Pulmonary artery endothelial cell (primary cell): ENCODE measurements at regions not wholly inside any gene's neighbourhood (a gene's known extent, or its start where the extent isn't known, plus 50 kb on each side); places are given as distances from the start of the nearest gene placed in this dataset.
"Not testable (repeated sequence)": the region's sequence is repeated elsewhere in the genome, so short reads cannot be mapped to it uniquely, and the experiment has no call there.

Experiments
- DNase-seq: peaks from one replicate; pipeline ENCODE4 v3.0.0-alpha.2; 2011; ENCODE audit warnings: low read depth, low spot score

DNA sequence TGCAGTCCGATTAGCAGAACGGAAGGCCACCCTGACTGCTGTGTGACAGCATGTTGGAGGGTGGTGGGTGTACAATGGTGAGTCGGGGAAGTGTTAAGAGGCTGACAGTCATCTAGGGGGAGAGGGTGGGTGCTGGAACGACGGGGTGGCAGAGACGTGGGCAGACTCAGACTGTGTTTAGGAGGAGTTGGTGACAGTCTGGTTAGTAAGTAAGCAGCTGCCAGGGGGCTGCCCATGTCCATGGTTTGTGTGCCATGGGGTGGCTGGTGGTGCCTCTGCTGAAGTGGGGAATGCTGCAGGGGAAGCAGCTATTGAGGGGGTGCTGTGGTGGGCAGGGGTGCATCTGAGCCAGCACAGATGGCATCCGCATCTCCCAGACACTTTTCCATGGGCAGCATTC is 51.3 kb upstream of the BOD1 start:
- DNase-seq, result no peak

DNA sequence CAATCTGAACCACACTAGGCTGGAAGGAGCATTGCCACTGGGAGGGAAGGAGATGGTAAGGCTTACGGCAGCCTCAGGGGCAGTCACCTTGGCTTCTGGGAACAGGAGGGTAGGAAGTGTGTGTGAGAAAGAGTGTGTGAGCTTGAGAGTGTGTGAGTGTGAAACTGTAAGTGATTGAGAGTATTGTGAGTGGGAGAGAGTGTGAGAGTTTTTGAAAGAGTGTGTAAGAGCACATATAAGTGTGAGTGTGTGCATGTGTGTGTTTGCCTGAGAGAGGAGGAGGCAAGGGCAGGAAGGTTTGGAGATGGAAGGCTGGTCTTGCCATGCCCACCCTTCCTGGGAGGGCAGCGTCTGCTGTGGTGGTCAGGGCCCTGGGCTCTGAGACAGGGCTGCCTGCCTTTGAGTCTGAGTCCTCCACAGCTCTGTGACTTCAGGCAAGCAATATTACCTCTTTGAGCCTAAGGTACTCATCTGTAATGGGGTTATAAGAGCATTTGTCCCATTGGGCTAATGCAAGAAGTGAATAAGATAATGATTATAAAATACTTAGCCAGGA is 51.9 kb upstream of the BOD1 start:
- no peak for DNase-seq

DNA sequence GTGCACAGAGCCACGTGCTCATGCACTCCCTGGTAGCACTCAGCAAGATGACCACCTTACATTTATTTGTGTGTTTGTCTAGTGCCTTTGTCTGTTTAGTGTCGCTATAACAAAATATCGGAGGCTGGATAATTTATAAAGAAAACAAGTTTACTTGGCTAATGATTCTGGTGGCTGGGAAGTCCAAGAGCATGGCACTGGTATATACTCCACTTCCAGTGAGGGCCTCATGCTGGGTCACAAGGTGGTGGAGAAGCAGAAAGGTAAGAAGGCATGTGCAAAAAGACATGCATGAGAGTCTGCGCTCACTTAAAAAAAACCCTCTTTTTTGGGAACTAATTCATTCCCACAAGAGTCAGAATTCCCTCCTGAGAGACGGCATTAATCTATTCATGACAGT is 52.5 kb upstream of the BOD1 start:
- no peak for DNase-seq

DNA sequence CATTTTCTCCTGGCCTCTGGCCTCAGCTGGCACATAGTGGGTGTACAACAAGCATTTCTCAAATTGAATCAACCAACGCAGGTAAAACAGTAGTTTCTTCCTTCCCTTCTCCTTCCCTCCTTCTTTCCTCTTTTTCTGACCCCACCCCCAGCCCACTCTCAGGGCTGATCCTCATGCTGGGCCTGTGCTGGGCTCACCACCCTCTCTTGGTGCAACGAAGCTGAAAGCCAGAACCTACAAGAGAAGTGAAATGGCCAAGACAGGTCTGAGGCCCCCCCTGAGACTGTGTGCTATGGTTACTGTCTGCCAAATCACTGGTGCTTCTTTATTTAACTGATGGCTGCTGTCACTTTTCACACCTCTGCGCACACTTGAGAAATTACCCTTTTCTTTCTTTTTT is 53.0 kb upstream of the BOD1 start:
- DNase-seq, result no peak

DNA sequence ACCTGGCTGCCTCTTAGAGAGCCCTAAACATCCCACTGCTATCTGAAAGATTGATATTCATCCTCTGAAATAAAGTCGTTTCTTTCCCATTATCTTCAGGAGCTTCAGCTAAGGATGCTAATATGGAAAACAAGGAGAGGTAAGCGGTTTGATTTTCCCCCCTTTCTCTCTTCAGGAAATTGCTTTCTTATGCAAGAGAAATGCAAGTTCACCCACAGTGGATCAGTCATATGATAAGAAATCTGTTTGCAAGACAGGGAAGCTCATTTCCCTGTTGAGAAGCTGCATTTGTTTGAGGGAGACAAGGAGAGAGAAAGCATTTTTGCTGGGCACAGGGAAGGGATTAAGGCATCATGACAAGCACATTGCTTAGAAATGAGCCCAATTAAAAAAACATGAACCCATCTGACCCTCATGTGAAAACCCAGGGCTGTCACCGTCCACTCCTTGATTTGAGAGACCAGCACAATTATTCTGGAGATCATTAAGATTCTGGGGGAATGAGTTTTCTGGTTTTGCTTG is 53.7 kb upstream of the BOD1 start:
- DNase-seq, result no peak

DNA sequence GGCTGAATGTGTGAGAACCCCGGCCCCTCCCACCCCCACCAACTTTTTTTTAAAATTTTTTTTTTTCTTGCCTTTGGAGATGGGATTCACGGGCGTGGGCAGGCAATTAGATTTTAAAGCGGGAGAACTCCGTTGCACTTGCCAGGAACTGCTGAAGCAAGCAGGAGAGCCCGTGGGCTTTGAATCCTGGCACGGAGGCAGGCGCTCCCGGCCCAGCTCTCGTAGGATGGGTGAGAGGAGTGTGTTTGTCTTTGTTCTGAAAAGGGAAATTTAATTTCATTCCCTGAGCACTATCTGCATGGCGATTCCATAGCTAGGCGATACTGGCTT is 54.3 kb upstream of the BOD1 start:
- DNase-seq, result no peak

DNA sequence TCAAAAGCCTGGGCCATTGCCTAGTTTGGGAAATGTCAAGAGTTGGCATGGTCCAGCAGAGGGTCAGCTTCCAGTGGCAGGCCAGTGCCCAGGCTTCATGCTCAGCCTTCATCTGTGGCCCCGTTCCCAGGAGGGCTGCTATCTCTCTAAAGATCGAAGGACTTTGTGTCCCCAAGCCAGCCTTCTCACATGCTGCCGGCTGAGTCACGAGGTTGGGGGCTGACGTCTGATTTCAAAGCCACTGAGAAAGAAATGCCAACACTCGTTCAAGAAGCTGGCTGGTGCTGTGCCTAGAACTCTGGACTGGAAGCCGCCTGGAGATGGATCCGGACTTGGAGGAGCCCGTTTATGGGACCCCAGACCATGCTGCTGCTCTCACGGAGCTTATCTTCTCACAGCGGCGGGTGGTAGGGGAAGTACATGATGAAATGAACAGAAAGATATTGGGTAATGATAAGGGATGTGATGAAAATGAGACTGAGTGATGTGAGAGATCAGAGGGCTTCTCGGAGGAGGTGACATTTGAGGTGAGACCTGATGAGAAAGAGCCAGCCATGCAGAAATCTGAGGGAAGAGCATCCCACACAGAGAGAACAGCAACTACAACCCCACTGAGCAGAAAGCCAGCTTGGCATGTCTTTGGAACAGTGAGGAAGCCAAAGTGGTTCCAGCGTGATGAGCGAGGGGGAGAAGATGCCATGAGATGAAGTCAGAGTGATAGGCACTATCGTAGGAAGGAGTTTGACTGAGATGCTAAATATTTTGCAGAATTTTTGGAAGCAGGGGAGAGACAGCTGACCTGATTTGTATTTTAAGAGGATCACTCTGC is 54.9 kb upstream of the BOD1 start:
- DNase-seq, result no peak

DNA sequence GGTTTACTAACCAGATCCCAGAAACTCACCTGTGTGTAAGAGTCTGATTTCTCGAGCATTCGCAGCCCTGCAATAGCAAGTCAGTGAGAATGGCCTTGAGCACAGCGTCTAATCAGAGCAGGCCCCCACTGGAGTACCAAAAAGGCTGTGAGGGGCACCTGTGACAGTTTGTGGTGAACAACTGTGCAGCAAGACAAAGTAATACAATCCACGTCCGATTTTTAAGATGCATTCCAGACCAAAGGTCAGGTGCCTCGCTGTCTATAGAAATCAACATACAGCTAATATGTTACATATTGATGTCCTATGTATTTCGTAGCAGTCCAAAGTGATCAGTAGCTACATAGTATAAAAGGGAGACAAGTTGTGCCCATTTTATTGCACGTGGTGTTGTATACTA is 55.7 kb upstream of the BOD1 start:
- DNase-seq, result no peak

DNA sequence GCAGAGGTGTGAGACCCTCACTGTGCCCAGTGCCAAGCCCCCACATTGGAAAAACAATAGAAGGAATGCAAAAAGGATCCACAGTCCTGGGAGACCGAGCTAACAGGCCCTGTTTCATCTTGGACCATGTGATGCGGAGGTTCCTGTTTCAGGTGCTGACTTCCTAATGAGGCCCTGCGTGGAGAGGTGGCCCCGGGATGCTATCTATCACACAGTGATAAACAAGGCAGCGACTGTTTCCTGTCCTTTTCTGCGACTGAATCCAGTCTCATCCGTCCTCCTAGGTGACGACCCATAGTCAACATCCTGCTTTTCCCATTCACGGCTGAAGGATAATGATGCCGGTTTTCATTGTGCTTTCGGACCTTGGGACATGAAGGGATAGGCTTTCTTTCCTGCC is 56.4 kb upstream of the BOD1 start:
- DNase-seq, result no peak

DNA sequence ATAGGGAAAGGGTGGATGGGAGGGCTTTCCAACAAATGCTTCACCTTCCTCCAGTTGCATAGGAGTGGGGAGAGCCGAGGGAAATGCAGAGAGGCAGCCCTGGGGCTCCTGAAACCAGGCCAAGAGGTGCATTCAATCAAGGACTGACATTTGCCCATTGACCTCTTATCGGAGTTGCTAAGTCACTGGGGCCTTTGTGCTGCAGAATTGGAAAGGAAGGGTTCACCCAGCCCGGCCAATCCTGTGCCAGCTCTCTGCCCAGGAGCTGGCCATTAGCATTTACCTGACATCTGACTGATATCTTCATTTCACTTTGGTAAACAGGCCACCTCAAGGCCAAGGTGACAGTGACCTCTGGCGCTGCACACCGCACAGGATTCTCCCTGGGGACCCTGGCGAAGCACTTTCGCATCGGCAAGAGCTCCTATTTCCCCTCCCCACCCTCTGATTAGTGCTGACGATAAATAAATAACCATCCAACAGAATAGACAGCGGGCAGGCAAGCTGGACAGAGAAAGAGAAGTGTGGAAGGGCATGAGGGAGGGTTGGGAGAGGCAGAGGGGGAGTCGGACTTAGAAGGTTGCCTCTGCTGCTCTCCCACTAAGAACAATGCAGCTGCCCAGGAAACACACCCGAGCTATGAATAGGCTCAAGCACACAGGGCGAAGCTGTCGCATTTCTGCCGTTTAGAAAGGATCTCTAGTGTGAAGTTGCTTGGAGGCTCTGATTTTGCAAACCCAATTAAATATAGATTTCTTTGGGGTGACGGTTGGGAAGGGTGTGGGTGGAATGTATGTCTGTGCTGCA is 57.0 kb upstream of the BOD1 start:
- DNase-seq, result no peak

DNA sequence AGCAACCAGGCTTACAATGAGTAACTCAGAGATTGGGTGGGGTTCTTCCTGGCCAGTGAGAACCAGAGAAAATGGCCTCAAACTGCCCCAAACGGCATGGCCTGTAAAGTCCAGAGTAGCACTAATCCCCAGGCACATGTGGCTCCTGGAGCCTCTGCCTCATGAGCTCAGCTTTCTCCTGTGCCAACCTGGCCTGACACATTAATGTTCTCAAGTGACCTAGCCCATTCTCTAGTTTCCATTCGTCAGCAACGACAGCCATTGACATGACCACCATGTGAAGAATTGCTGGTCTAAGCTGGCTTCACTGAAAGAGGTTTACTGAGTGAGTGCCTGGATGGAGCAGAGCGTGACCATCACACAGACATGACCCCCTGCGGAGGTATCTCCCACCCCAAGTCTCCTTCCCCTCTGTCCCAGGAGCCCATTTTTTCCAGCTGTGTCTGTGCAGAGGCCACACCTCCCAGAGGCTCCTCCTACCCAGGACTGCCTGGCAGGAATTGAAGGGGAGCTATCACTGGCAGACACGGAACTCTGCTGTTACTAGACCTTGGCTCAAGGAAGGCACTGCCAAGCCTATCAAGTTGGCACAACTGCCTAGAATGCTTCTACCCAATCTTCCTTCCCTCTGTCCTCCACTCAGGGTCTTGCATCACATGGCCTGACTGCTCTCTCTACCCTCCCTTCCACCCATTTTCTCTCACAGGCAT is 59.0 kb upstream of the BOD1 start:
- no peak for DNase-seq

DNA sequence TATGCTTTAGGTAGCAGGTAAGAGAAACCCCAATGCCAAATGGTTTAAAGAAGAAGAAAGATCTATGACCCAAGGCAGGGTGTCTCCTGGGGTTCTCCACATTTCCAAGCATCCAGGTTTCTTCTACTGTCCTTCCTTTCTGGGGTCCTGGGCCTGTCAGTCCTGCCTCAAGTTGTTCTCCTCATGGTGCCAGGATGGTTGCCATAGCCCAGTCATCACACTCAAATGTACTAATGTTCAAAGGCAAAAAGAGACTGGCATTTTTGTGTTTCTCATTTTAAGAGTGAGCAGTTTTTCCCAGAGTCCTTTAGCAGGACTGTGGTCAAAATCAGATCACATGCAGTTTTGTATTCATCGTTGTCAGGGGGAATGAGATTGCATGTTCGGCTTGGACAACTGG is 59.9 kb upstream of the BOD1 start:
- DNase-seq, result no peak

DNA sequence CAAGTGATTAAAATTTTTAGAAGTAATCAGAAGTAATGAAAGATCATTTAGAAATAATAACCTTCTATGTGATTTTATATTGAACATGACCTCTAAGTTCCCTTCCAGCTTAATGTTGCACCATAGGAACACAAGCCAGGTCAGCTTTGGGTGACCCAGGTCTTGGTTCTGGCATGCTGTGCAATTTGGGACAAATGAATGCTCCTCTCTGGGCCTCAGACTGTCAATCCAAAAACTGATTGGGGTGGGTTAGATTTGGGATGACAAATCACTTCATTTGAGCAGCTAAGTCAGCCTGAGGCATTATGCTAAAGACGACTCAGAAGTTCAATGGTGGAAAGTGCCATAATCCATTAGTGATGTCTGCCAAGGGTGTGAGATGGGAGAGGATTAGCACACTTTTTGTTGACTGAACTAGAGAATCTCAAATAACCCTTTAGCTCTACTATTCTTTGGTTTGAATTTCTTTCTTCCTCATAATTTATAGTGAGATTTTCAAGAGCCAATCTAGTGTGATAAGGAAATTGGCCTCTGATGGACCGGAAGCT is 60.7 kb upstream of the BOD1 start:
- no peak for DNase-seq

DNA sequence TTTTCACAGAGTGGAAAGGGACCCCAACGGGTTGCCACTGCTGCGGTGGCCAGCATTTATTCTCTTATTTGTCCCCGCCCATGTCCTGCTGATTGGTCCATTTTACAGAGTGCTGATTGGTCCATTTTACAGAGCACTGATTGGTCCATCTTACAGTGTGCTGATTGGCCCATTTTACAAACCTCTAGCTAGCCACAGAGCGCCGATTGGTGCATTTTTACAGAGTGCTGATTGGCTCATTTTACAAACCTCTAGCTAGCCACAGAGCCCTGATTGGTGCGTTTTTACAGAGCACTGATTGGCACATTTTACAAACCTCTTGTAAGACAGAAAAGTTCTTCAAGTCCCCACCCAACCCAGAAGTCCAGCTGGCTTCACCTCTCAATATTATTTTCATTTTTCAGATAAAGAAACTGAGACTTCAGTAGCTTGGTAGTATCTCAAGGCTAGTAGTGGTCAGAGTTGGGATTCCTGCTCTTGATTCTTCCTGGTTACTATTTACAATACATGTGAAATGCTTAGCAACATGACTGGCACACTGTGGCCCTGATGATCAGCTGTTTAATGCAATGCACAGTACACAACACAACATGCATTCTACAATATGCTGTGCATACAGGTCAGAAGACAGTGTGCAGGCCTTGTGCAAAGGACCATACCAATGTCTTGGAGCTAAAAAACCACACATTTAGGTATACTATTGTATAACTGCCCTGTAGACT is 63.6 kb upstream of the BOD1 start:
- DNase-seq, result no peak

DNA sequence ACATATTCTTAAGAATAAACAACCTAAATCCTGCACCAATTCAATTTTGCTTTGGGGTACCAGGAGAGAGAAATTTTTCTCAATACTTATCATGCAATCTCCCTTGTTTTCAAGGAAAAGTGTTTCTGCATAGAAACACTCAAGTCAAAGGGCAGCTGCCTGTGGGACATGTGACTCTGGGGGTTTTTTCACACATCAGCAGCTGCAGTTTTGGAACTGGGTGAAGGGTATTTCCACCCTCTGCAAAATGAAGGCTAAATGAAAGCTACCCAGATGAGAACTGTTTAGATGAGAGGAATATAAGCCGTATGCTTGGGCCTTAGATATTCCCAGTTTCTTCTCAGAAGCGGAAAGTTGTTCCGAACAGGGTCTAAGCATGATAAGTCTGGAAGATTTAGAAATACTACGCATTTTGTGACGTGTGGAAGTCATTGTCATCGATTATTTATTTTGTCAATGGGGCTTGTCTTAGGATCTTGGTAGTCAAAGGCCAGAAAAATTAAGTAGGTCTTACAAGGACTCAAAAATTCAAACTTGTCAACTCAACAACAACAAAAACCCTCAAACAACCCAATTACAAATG is 64.3 kb upstream of the BOD1 start:
- no peak for DNase-seq

DNA sequence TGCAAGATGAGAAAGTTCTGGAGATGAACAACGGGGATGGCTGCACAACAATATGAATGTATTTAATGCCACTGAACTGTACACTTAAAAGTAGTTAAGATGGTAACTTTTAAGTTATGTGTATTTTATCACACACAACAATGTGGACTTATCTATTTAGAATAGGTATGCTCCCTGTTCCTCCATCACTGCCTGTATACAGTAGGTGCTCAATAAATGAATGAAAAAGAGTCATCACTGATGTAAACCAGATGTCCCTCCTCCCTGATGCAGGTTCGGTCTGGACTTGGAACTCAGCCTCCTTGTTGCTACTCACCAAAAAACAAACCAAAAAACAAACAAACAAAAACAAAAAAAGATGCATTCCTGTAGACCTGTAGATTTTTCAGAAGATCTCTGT is 65.9 kb upstream of the BOD1 start:
- no peak for DNase-seq

DNA sequence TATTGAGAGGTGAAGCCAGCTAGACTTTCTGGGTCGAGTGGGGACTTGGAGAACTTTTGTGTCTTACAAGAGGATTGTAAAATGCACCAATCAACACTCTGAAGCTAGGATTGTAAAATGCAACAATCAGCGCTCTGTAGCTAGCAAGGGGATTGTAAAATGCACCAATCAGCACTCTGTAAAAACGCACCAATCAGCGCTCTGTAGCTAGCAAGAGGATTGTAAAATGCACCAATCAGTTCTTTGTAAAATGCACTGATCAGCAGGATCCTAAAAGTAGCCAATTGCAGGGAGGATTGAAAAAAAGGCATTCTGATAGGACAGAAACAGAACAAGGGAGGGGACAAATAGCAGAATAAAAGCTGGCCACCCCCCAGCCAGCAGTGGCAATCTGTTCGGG is 68.1 kb upstream of the BOD1 start:
- DNase-seq, result not testable (repeated sequence)

DNA sequence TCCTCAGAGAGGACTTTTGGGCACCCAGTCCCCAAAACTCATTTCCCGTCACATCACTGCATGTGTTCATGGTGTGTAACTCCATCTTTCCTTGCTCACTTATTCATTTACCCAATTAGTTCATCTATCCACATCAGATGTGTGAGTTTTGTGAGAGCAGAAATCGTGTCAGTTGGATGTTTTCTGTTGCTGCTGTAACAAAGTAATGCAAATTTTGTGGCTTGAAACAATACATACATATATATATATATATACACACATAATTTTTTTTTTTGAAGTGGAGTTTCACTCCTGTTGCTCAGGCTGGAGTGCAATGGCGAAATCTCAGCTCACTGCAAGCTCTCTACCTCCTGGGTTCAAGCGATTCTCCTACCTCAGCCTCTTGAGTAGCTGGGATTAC is 70.5 kb upstream of the BOD1 start:
- no peak for DNase-seq

DNA sequence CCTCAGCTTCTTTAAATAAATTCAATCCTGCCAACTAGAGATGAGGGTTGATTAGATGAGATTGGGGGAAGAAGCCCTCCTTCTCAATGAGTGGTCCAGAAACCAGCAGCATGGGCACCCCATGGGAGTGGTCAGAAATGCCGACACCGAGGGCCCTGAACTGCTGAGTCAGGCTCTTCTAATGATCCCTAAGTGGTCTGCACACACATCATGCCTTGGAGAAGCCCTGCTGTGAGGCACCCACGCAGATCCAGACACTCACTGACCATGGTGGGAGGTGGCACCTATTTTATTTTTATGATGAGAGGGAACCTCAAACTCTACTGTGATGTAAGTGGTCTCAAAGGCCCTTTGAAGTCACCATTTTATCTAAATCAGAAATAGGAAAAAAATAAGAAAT is 72.3 kb upstream of the BOD1 start:
- DNase-seq, result no peak

DNA sequence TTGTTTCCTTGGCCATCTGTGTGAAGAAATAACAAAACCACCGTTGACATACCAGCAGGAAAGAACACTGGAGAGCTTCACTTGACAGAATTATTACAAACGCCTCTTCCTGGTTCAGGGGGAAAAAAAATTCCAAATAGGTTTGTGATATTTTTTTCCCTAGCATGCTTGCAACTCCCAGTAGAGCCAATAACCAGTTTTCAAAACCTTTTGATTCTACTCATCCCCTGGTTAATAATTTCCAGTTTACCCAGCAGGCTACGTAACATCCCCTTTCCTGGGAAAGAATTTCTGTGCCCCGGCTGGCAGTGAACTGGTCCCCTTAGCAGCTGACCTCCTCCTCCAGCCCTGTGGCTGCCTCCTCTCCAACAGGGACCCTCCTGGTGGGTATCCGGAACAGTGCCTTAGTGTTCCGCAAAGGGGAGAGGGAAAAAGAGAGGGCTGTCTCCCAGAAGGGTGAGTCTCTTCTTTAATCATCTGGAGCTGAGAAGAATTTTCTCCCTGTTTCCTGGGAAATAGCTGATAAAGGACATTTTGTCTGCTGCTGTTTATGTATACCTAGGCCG is 72.8 kb upstream of the BOD1 start:
- DNase-seq, result no peak
